DMS 273 treated with DMSO at 0.1 percent for 48 hours (cell line): ENCODE measurements at regions not wholly inside any gene's neighbourhood (a gene's known extent, or its start where the extent isn't known, plus 50 kb on each side); places are given as distances from the start of the nearest gene placed in this dataset.

Source experiments
- DNase-seq: peaks from one replicate; lab custom pipeline; 2025; lab: John Stamatoyannopoulos, UW

GRCh38 chr22:48444320-48445112 is 1383.2 kb downstream of the BRD1 start:
- DNase-seq = no peak

- DNase-seq = no peak
Measured at GRCh38 chr22:48443680-48444079, 1384.0 kb downstream of the BRD1 start.

- no peak for DNase-seq
Measured at GRCh38 chr22:48442663-48443062, 1385.0 kb downstream of the BRD1 start.

DNA sequence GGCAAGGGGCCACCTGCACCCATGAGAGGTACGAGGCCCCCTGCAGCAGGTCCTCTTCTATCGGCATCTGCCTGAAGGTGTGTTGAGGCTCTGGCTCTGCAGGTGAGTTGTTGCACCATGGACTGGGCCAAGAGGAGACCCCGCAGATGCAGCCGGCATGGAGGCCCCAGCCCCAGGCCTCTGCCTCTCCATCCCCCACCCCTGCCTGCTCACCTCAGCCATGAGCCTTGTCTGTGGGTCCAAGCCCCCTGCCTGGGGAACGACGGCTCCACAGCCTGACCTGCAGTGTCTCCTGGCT is 1386.2 kb downstream of the BRD1 start:
- DNase-seq = no peak

DNA sequence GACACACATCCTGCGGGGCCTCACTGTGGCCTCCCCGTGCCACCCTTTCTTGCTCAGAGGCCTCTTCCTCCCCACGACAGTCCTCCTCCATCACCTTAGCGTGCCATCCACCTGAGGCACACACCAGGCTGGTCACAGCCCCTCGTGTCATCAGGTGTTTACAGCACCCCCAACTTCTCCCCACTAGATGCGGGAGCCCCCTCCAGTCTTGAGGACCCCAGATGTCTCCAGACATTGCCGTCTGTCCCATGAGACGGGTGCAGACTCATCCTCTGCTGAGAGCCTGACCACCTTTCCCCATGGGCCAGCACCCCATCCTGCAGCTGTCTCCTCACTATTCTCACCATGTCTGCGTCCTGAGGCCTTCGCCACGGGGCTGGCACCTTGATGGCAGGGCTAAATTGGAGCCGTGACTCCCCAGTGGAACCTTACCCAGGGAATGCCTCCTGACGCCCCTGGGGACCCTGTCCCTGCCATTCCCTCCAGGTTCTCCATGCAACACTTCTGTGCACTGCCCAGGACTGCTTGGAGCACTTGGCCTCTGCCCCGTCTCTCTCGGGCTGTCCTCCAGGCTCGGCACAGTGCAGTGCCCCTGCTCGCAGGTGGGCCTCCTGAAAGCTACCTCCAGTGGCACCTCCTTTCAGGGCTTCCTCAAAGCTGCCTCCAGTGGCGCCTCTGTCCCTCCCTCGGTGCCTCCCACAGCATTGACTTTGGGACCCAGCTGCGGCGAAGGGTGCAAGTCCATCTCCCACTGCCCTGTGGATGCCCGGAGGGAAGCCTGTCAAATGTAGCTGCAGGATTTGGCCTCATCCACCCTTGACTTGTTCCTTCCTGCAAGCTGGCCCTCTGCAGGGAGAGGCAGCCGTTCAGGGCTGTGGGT is 1386.8 kb downstream of the BRD1 start:
- no peak for DNase-seq

- no peak for DNase-seq
Measured at GRCh38 chr22:48440176-48440575, 1387.5 kb downstream of the BRD1 start.

DNA sequence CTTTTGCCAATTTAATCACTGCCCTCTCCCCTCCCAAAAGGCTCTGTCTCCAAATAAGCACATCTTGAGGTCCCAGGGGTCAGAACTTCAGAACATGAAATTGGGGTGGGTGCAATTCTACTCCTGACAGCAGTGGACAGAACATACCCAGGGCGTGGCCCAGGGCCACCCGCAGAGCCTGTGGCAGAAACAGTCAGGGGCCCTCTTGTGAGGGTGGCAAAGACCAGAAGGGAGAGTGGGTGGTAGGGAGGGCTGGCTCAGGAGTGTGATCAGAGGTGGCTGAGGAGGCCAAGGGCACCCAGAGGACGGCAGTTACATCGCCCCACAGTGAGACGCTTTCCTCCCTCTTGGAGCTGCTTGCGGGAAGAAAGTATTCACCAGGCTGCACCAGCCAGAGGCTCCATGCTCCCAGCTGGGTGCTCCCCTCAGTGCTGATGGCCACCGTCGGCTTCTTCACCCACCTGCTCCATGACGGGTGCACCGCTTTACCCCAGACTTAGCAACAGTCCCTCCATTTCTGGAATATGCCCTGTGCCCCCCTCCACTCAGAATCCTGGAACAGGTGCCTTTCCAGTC is 1388.0 kb downstream of the BRD1 start:
- no peak for DNase-seq

DNA sequence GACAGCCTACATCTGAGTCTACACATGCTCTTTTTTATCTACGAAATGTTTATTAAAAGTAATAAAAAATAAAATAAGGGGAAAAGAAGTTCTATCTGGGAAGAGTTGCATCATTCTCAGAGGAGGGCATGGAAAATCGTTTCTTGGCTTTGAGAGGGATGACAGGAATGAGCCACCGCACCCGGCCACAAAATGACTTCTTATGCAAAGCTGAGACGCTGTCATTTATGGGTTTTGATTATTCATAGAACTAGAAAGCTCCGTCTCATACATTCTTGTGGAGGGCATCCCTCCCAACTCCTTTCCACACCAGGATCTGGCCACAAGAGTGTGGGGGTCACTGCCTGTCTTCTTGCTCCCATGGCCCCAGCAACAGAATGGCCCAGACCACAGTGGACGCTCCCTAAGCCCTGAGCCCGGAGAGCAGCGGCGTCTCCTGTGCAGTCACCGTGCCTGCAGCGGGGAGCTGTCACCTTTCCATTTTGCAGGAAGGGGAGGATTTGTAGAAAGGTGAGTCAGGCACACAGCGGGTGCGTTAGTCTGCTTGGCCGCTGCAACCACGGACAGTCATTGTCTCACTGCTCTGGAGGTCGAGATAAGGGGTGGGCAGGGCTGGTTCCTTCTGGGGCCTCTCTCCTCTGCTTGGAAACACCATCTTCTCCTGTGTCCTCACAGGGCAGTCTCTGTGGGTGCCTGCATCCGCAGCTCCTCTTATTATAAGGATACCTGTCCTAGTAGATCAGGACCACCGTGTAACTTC is 1388.7 kb downstream of the BRD1 start:
- DNase-seq = no peak

GRCh38 chr22:48438096-48438495 is 1389.6 kb downstream of the BRD1 start:
- DNase-seq = no peak

DNA sequence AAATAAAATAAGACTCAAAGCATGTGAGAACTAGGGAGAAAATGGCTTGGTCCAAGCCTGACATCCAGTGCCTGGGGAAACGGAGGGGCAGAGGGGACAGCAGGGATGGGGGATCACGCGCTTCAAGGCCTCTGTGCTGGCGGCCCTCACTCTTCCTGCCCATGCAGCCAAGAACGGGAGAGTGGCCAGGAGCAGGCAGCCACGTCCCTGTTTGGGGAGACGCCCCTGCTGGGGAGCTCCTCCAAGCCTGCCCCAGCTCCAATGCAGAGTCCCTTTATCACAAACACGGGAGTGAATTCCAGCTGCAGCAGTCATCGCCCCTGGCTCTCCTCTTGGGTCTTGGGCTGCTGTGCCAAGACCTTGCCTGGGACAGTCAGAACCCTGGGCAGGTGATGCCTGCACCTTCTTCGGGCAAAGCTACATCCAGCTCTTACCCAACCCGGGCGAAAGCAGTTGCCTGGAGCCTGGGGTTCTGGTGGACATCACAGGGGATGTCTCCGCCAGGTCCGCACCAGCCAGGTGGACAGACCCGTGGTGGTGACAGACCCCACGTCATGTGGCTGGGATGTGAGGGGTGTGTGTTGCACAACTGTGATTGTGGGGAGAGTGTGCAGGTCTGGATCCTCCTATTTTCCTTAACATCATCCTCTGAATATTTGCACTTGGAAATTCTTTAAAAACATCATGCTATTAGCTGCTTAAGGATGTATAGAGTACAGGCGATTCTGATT is 1391.3 kb downstream of the BRD1 start:
- no peak for DNase-seq

DNA sequence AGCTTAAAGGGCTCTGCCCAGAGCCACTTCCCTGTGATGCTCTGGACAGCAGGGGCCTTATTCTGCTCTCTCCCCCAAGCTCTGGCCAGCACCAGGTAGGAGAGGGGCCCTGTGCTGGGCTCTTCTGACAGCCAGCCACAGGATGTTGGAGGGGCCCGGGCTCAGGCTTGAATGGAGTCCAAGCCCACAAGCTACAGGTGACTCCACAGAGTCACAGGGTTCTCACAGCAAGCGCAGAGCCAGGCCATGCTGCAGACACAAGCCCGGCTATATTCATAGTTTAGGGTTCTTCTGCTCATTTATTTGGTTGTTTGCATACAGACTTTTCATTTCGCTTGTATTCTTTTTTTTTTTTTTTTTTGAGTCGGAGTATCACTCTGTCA is 1392.8 kb downstream of the BRD1 start:
- DNase-seq = no peak

DNA sequence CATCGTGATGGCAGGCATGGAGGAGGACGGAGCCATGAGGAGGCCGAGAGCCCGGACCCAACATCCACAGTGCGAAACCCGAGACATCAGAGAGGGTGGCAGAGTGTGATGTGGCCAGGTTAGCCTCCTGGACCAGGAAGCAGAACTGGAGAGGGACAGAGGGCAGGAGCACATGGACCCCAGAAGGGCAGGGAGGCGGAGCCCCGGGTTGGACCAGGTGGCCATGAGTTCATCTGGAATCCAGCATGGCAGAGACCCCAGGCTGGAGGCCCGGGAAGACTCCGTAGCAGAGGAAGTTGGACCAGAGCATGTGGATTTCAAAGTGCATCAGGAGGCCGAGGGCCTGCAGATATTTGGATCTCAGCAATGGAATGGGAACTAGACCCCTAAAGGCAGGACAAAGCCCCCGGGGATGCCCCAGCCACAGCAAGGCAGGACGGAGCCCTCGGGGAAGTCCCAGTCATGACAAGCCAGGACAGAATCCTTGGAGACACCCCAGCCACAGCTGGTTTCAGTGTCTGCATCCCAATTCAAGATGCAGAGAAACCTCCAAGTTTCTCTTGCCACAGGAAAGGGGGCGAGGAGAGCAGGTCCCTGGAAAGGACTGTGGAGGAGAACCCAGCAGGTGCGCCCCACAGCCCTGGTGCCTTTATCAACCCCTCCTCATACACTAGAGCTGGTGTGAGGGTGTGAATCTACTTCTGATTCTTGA is 1393.4 kb downstream of the BRD1 start:
- no peak for DNase-seq

DNA sequence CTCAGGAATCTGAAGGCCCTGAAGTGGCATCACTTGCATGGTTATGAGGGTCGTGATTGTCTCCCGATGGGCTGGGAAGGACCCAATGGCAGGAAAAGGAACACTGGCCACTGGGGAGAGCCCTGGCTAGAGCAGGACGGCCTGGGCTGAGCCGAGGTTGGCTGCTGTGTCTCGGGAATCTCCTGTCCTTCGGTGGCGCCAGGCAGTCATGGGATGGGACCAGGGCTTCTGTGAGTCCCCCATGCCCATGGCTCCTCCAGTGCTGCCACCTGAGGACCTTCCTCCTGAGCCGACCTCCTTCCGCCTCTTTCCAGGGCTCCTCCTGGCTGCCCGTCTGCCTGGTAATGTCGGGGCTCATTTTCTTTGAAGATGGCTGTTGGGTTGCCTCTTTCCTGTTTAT is 1394.0 kb downstream of the BRD1 start:
- no peak for DNase-seq

DNA sequence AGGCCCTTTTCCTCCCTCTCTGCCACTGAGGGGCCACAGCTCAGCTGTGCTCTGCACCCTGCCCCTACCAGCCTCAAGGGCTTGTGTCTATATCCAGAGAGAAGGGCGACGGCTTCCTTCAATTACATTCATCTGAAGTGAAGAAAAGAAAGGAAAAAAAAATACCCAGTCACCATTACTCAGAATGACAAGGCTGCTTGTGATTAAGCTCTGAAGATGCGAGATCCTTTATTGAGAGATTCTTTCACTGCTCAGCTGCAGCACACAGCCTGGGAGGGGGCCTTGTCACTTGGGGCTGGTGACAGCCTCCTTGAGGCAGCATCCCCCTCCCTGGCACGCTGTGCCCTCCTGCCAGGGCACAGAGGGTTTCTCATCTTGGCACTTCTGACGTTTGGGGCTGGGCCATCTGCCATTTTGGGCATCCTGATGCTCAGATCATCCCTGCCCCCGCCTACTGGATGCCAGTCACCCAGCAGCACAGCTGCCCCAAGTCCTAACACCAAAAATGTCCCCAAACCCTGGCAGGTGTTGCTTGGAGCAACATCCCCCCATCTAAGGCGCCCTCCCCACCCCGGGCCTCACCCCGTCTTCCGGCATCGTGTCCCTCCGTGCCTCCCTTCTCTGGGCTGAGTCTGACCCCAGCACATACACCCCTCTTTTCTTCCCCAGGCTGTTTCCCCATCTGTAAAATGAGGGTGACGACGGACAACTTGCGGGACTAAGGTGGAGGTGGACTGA is 1394.7 kb downstream of the BRD1 start:
- DNase-seq = no peak

GRCh38 chr22:48431536-48432315 is 1395.9 kb downstream of the BRD1 start:
- no peak for DNase-seq

- no peak for DNase-seq
Measured at GRCh38 chr22:48431014-48431413, 1396.7 kb downstream of the BRD1 start.

DNA sequence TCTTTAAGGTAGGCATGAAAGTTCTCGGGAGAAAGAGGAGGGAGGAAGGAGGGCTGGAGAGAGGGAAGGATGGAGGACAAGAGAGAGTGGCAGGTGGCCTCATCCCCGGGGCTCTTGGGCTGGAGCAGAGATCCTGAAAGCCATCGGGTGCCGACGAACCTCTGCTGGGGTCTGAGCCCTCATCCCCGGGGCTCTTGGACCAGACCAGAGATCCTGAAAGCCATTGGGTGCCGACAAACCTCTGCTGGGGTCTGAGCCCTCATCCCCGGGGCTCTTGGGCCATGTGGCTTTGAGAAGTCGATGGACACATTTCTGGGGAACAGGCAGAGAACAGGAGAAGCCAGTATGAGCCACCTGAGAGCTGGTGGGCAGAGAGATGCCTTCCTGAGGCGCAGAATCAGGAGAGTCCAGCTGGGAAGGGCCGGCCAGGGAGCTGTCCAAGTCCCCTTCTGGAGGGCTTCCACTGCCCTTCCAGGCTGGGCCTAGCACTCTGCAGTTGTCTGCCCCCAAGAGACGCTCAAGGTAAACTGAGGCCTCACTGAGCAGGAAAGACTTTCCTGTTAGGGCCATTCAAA is 1398.1 kb downstream of the BRD1 start:
- DNase-seq = no peak

GRCh38 chr22:48428631-48429371 is 1398.9 kb downstream of the BRD1 start:
- DNase-seq = no peak
